ENCODE measurements at regions not wholly inside any gene's neighbourhood (a gene's known extent, or its start where the extent isn't known, plus 50 kb on each side); places are given as distances from the start of the nearest gene placed in this dataset.

- Histone ChIP-seq H3K36me3 (replicated peaks in 1 of 2; ENCODE audit: control insufficient read depth in 1 of 2, insufficient read depth in 2 of 2, low read length in 2 of 2) (no peaks in the 10 kb centered on the region), H3K4me1 (ENCODE audit: insufficient read depth, low read length) (peaks cover 34% of the 10 kb centered on the region), H3K9me3 (ENCODE audit: low read length) (no peaks in the 10 kb centered on the region), H4K20me1 (ENCODE audit: insufficient read depth, low read length) (no peaks in the 10 kb centered on the region), H3K4me2 (ENCODE audit: low read depth, low read length) (peak overlapping the region; percentile 37; the same call in 1 of the 2 replicates), H2AFZ (ENCODE audit: low read length) (no peak overlapping the region), H3K4me3 (replicated peaks in 1 of 3; ENCODE audit: insufficient read depth in 1 of 3, low read depth in 2 of 3, low read length in 3 of 3) (no peak overlapping the region), H3K27me3 (ENCODE audit: control insufficient read depth in 1 of 2, insufficient read depth in 2 of 2, low read length in 2 of 2) (no peaks in the 10 kb centered on the region), H3K27ac (ENCODE audit: extremely low read length, insufficient read depth, low read length) (no peak overlapping the region), H3K9ac (ENCODE audit: insufficient read depth, low read depth, low read length) (no peak overlapping the region), H3K79me2 (ENCODE audit: insufficient read depth, low read length) (no peaks in the 10 kb centered on the region)
- no peak for FAIRE-seq
- TF ChIP-seq TAF15 (IDR thresholded peaks at IDR 0.05; ENCODE audit: low read depth, low read length, poor library complexity, severe bottlenecking) (no peak), RNF2 (conservative IDR thresholded peaks at IDR 0.05; ENCODE audit: low read depth) (no peak), KLF12 (CRISPR knock-in tag; IDR thresholded peaks at IDR 0.05; ENCODE audit: borderline replicate concordance) (0 out of 2 replicates have a peak, but pooled peaks have one; percentile 34), SAFB2 (CRISPR knock-in tag; IDR thresholded peaks at IDR 0.05; ENCODE audit: borderline replicate concordance, low read depth) (no peak), HNF4A (CRISPR knock-in tag; IDR thresholded peaks at IDR 0.05) (peak; percentile 65), NFE2L1 (CRISPR knock-in tag; IDR thresholded peaks at IDR 0.05; ENCODE audit: borderline replicate concordance) (no peak), ZNF274 (CRISPR knock-in tag; IDR thresholded peaks at IDR 0.05) (no peak), ZNF776 (CRISPR knock-in tag; IDR thresholded peaks at IDR 0.05) (no peak), TEAD3 (CRISPR knock-in tag; optimal IDR thresholded peaks at IDR 0.05; ENCODE audit: borderline replicate concordance) (peak; percentile 7), KLF15 (CRISPR knock-in tag; IDR thresholded peaks at IDR 0.05; ENCODE audit: borderline replicate concordance) (no peak), ZNF34 (CRISPR knock-in tag; IDR thresholded peaks at IDR 0.05; ENCODE audit: borderline replicate concordance) (no peak), ZNF138 (CRISPR knock-in tag; IDR thresholded peaks at IDR 0.05; ENCODE audit: low read depth) (no peak), MBNL3 (CRISPR knock-in tag; conservative IDR thresholded peaks at IDR 0.05) (no peak), ZBTB1 (CRISPR knock-in tag; IDR thresholded peaks at IDR 0.05; ENCODE audit: borderline replicate concordance) (no peak), TGIF2 (CRISPR knock-in tag; IDR thresholded peaks at IDR 0.05) (no peak), AGO2 (optimal IDR thresholded peaks at IDR 0.05; ENCODE audit: low read depth, low read length) (no peak), KAT2B (IDR thresholded peaks at IDR 0.05; ENCODE audit: borderline replicate concordance, low read depth, low read length) (no peak), ZNF12 (CRISPR knock-in tag; IDR thresholded peaks at IDR 0.05) (no peak)
- no TSS peak for BruUV-seq (replicated peaks)
- ChIA-PET CTCF (ENCODE audit: low intra/inter-chr PET ratio, low total read pairs) (no interaction called here), POLR2A (no interaction called here)
- 36% methylated on average over 4 of the region's 4 CpGs for WGBS (ENCODE audit: low lambda C conversion rate)
- ATAC-seq: peak; percentile 11; the same call in 2 of the 3 replicates
- in situ Hi-C loops (cut with HindIII; ENCODE audit: extremely low pct_ligation_motif_present, low pct_unique_long_range_greater_than_20kb) (no loop called here), intact Hi-C loops (cut with micrococcal nuclease; ENCODE audit: unreplicated experiment) (no loop called here)
- DNase-seq (ENCODE audit: low spot score): no peak
Measured at GRCh38 chr20:6691516-6691915, 76.0 kb upstream of the BMP2 start.
